VCaP (cell line): ENCODE measurements at regions not wholly inside any gene's neighbourhood (a gene's known extent, or its start where the extent isn't known, plus 50 kb on each side); places are given as distances from the start of the nearest gene placed in this dataset.

Experiments used
- H3K27ac ChIP-seq: fragments of 450-650 bp; 2 replicates; pipeline ENCODE4 v1.5.1; 2017
- TF ChIP-seq, protein P1 (sequence below): fragments of 450-650 bp; conservative IDR thresholded peaks from 2 replicates; pipeline ENCODE4 v1.5.1; 2017; ENCODE audit warnings: mild to moderate bottlenecking, moderate library complexity

DNA sequence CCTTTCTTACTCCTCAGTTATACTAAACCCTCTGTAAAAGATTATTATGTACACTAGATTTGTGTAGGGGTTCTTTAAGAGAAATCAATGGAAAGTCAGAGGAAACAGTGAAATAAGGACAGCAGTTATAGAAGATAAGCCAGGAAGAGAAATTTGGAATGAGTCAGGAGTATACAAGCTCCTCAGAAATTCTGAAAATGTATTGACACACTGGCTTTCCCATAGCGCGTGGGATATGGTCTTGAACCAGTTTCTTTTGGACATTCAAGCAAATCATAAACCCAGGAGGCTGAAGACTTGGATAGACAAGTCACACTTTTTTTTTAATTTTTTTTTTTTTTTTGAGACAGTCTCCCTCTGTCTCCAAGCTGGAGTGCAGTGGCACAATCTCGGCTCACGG, 316.1 kb upstream of the MMADHC start:
- TF ChIP-seq, protein P1, sequence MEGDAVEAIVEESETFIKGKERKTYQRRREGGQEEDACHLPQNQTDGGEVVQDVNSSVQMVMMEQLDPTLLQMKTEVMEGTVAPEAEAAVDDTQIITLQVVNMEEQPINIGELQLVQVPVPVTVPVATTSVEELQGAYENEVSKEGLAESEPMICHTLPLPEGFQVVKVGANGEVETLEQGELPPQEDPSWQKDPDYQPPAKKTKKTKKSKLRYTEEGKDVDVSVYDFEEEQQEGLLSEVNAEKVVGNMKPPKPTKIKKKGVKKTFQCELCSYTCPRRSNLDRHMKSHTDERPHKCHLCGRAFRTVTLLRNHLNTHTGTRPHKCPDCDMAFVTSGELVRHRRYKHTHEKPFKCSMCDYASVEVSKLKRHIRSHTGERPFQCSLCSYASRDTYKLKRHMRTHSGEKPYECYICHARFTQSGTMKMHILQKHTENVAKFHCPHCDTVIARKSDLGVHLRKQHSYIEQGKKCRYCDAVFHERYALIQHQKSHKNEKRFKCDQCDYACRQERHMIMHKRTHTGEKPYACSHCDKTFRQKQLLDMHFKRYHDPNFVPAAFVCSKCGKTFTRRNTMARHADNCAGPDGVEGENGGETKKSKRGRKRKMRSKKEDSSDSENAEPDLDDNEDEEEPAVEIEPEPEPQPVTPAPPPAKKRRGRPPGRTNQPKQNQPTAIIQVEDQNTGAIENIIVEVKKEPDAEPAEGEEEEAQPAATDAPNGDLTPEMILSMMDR, result no peak

DNA sequence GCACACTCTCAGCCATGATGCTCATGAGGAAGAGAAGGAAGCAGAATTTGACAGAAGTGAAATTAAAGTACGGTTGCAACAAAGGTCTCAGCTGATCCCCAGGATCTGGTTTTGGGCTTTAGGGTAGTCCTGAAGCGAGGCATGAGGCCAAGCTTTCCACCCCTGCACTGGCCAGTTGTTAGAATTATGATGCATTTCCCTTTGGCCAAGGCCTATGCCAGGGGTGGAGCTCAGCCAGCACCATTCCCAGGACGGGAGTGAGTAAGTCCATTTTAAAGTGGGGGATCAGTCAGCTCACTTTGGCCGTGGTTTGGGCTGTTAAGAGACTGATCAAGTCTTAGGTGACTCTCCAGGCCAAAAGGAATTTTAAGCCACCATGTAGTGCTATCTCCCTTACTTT, 314.5 kb upstream of the MMADHC start:
- TF ChIP-seq, protein P1, result no peak
- no peak overlapping the region for H3K27ac ChIP-seq

More for the DNA sequence above, 316.1 kb upstream of the MMADHC start:
- H3K27ac ChIP-seq, result no peak overlapping the region

GRCh38 chr2:149901231-149901859, 313.8 kb upstream of the MMADHC start:
- TF ChIP-seq, protein P1, result no peak
- no peak overlapping the region for H3K27ac ChIP-seq

- TF ChIP-seq, protein P1, result no peak
- no peak overlapping the region for H3K27ac ChIP-seq
Measured at GRCh38 chr2:149899390-149899789, 311.8 kb upstream of the MMADHC start.

DNA sequence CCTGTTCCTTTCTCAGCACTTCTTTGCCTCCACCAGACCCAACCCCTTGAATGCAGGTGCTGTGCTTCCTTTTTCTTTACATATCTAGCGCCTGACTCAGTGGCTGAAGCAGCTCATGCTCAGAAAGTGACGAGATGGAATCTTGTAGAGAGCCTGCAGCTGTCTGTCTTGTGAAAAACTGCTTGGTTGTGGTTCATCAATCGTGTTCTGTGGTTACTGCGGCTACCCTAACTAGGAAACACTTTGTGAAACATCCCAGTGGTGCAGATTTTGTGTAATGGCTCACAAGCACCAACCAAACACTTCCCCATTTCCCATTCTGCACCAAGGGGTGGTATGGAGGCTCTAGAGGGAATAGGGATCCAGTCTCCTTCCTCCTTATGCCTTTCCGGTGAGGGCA, 307.2 kb upstream of the MMADHC start:
- no peak overlapping the region for H3K27ac ChIP-seq
- TF ChIP-seq, protein P1, result no peak

- no peak overlapping the region for H3K27ac ChIP-seq
- TF ChIP-seq, protein P1, result no peak
Measured at GRCh38 chr2:149894226-149894625, 306.7 kb upstream of the MMADHC start.

DNA sequence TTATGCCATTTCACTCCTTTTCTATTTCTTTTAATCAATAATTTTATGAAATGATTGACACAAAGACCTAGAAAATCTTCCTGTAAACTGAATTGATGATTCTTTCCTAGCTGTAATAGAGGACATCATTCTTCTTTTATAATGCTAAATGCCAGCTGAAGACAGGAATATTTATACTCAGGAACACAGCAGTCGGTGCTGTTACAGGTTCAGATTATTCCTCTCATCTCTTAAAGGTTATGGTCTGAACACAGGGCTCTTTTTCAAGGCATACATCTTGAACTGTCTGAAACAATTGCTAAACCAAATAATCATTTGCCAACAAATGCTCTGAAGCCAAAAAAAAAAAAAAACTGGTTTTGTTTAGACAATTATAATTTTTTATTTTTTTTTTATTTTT, 305.0 kb upstream of the MMADHC start:
- H3K27ac ChIP-seq, result no peak overlapping the region
- TF ChIP-seq, protein P1, result no peak
